ENCODE measurements at regions not wholly inside any gene's neighbourhood (a gene's known extent, or its start where the extent isn't known, plus 50 kb on each side); places are given as distances from the start of the nearest gene placed in this dataset.

- no peak overlapping the region for H3K4me3 ChIP-seq (ENCODE audit: low read depth in 1 of 2, low read length in 2 of 2)
- H3K4me1 ChIP-seq (ENCODE audit: control insufficient read depth in 2 of 2, insufficient read depth in 2 of 2, low read length in 1 of 2): no peaks in the 10 kb centered on the region
- no peaks in the 10 kb centered on the region for H3K36me3 ChIP-seq (ENCODE audit: control insufficient read depth in 2 of 2, insufficient read depth in 2 of 2, low read length in 1 of 2)
- H3K27ac ChIP-seq (ENCODE audit: low read depth in 2 of 2, low read length in 1 of 2): no peak overlapping the region
- no peaks in the 10 kb centered on the region for H3K27me3 ChIP-seq (ENCODE audit: control insufficient read depth in 1 of 2, insufficient read depth in 2 of 2, low read length in 2 of 2)
- H3K9me3 ChIP-seq (ENCODE audit: control insufficient read depth in 2 of 2, insufficient read depth in 1 of 2, low read depth in 1 of 2, low read length in 1 of 2): no peaks in the 10 kb centered on the region
Observed at GRCh38 chr9:18371141-18371540, 102.8 kb upstream of the ADAMTSL1 start.

DNA sequence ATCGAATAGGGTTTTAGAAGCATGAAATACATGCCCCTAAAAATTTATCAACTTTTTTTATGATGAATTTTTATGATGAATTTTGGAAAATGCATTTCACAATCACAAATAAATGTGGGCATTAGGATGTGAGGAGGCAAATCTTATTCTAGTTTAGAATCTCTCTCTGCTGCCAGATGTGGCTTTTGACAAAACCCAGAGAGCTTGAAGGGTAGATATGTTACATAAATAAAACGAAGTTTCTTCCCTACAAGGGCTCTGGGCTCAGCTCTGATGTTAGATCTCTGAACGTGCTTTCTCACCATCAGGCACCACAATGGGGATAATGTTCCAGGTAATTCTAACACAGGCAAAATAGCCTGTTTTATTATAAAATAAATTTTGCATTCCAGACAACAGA is 102.3 kb upstream of the ADAMTSL1 start:
- H3K9me3 ChIP-seq (ENCODE audit: control insufficient read depth in 2 of 2, insufficient read depth in 1 of 2, low read depth in 1 of 2, low read length in 1 of 2): no peaks in the 10 kb centered on the region
- no peaks in the 10 kb centered on the region for H3K36me3 ChIP-seq (ENCODE audit: control insufficient read depth in 2 of 2, insufficient read depth in 2 of 2, low read length in 1 of 2)
- no peak overlapping the region for H3K27ac ChIP-seq (ENCODE audit: low read depth in 2 of 2, low read length in 1 of 2)
- no peaks in the 10 kb centered on the region for H3K4me1 ChIP-seq (ENCODE audit: control insufficient read depth in 2 of 2, insufficient read depth in 2 of 2, low read length in 1 of 2)
- H3K4me3 ChIP-seq (ENCODE audit: low read depth in 1 of 2, low read length in 2 of 2): no peak overlapping the region
- 56 to 65% methylated on average over 3 of the region's 3 CpGs for WGBS, 2 donors
- H3K27me3 ChIP-seq (ENCODE audit: control insufficient read depth in 1 of 2, insufficient read depth in 2 of 2, low read length in 2 of 2): no peaks in the 10 kb centered on the region

DNA sequence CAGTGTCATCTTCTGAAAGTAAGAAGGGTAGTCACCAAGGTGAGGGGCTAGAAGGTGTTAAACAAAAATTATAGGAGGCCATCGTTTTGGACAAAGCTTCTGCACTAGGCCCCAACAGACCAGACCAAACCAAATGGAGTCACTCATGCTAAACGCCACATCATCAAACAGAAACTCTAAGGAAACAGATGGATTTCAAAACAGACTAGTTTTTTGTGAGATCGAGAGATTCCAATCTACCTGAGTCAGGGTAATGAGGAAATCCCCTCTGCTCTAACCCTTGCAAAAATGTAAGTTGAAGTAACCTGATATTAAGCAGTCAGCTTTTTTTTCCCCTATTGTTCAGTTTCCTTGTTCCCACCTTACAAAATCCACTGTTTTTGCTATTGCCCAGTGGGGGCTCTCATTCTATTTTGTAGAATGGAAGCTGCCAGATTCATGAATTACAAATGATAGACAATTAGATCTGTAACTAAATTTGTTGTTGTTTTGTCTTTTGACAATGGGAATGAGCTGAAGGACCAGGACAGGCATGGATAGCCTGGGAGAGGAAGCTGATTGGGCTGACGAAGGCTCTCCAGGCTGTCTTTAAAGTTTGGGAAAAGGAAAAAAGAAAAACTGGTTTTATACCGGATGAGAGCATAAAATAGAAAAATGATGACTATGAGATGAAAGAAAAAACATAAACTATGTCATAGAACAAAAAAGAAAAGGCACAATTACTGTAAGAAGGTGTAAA is 94.7 kb upstream of the ADAMTSL1 start:
- Histone ChIP-seq H3K27me3 (ENCODE audit: control insufficient read depth in 1 of 2, insufficient read depth in 2 of 2, low read length in 2 of 2) (no peaks in the 10 kb centered on the region), H3K9me3 (ENCODE audit: control insufficient read depth in 2 of 2, insufficient read depth in 1 of 2, low read depth in 1 of 2, low read length in 1 of 2) (no peaks in the 10 kb centered on the region), H3K27ac (ENCODE audit: low read depth in 2 of 2, low read length in 1 of 2) (no peak overlapping the region), H3K4me1 (ENCODE audit: control insufficient read depth in 2 of 2, insufficient read depth in 2 of 2, low read length in 1 of 2) (no peaks in the 10 kb centered on the region), H3K4me3 (ENCODE audit: low read depth in 1 of 2, low read length in 2 of 2) (no peak overlapping the region), H3K36me3 (ENCODE audit: control insufficient read depth in 2 of 2, insufficient read depth in 2 of 2, low read length in 1 of 2) (no peaks in the 10 kb centered on the region)
- WGBS, 2 donors: 56 to 58% methylated on average over 5 of the region's 5 CpGs

- no peaks in the 10 kb centered on the region for H3K9me3 ChIP-seq (ENCODE audit: control insufficient read depth in 2 of 2, insufficient read depth in 1 of 2, low read depth in 1 of 2, low read length in 1 of 2)
- no peaks in the 10 kb centered on the region for H3K36me3 ChIP-seq (ENCODE audit: control insufficient read depth in 2 of 2, insufficient read depth in 2 of 2, low read length in 1 of 2)
- H3K4me1 ChIP-seq (ENCODE audit: control insufficient read depth in 2 of 2, insufficient read depth in 2 of 2, low read length in 1 of 2): no peaks in the 10 kb centered on the region
- no peak overlapping the region for H3K4me3 ChIP-seq (ENCODE audit: low read depth in 1 of 2, low read length in 2 of 2)
- H3K27me3 ChIP-seq (ENCODE audit: control insufficient read depth in 1 of 2, insufficient read depth in 2 of 2, low read length in 2 of 2): no peaks in the 10 kb centered on the region
- WGBS, 2 donors: 65 to 66% methylated on average over 4 of the region's 4 CpGs
- no peak overlapping the region for H3K27ac ChIP-seq (ENCODE audit: low read depth in 2 of 2, low read length in 1 of 2)
Observed at GRCh38 chr9:18382243-18382642, 91.7 kb upstream of the ADAMTSL1 start.

DNA sequence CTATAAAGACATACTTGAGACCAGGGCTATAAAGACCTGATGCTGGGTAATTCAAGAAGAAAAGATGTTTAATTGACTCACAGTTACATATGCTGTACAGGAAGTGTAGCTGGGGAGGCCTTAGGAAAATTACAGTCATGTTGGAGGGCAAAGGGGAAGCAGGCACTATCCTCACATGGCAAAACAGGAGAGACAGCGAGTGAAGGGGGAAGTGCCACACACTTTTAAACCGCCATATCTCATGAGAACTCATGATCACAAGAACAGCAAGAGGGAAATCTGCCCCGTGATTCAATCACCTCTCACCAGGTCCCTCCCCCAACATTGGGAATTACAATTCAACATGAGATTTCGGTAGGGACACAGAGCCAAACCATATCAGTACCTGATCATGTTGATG is 89.9 kb upstream of the ADAMTSL1 start:
- no peak overlapping the region for H3K4me3 ChIP-seq (ENCODE audit: low read depth in 1 of 2, low read length in 2 of 2)
- no peaks in the 10 kb centered on the region for H3K4me1 ChIP-seq (ENCODE audit: control insufficient read depth in 2 of 2, insufficient read depth in 2 of 2, low read length in 1 of 2)
- no peaks in the 10 kb centered on the region for H3K9me3 ChIP-seq (ENCODE audit: control insufficient read depth in 2 of 2, insufficient read depth in 1 of 2, low read depth in 1 of 2, low read length in 1 of 2)
- H3K27me3 ChIP-seq (ENCODE audit: control insufficient read depth in 1 of 2, insufficient read depth in 2 of 2, low read length in 2 of 2): no peaks in the 10 kb centered on the region
- no peak overlapping the region for H3K27ac ChIP-seq (ENCODE audit: low read depth in 2 of 2, low read length in 1 of 2)
- H3K36me3 ChIP-seq (ENCODE audit: control insufficient read depth in 2 of 2, insufficient read depth in 2 of 2, low read length in 1 of 2): no peaks in the 10 kb centered on the region
- 82 to 85% methylated on average over 4 of the region's 4 CpGs for WGBS, 2 donors

- WGBS, 2 donors: 80 to 82% methylated on average over 6 of the region's 6 CpGs
- Histone ChIP-seq H3K36me3 (ENCODE audit: control insufficient read depth in 2 of 2, insufficient read depth in 2 of 2, low read length in 1 of 2) (no peaks in the 10 kb centered on the region), H3K4me1 (ENCODE audit: control insufficient read depth in 2 of 2, insufficient read depth in 2 of 2, low read length in 1 of 2) (no peaks in the 10 kb centered on the region), H3K4me3 (ENCODE audit: low read depth in 1 of 2, low read length in 2 of 2) (no peak overlapping the region), H3K27me3 (ENCODE audit: control insufficient read depth in 1 of 2, insufficient read depth in 2 of 2, low read length in 2 of 2) (no peaks in the 10 kb centered on the region), H3K27ac (ENCODE audit: low read depth in 2 of 2, low read length in 1 of 2) (no peak overlapping the region), H3K9me3 (ENCODE audit: control insufficient read depth in 2 of 2, insufficient read depth in 1 of 2, low read depth in 1 of 2, low read length in 1 of 2) (no peaks in the 10 kb centered on the region)
Observed at GRCh38 chr9:18385696-18386490, 88.1 kb upstream of the ADAMTSL1 start.

DNA sequence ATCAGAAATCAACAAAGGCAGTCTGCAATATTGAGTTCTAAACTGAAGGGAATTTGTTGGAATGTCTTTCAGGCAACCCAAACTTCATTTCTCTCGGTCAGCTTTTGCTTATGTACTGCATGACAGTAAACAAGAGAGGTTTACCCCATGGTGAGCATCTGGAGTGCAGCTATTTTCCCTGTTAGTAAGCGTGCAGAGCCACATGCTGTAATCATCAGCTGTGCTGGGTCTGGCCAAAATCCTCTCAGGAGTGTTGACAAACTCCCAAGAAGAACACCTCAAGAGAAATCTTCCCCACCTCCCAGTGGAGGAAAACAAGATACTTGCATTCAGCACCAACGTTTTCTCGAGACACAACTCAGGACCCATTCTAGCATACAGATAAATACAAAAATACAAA is 83.6 kb upstream of the ADAMTSL1 start:
- 69 to 70% methylated on average over 4 of the region's 4 CpGs for WGBS, 2 donors
- Histone ChIP-seq H3K9me3 (ENCODE audit: control insufficient read depth in 2 of 2, insufficient read depth in 1 of 2, low read depth in 1 of 2, low read length in 1 of 2) (no peaks in the 10 kb centered on the region), H3K27ac (ENCODE audit: low read depth in 2 of 2, low read length in 1 of 2) (no peak overlapping the region)

DNA sequence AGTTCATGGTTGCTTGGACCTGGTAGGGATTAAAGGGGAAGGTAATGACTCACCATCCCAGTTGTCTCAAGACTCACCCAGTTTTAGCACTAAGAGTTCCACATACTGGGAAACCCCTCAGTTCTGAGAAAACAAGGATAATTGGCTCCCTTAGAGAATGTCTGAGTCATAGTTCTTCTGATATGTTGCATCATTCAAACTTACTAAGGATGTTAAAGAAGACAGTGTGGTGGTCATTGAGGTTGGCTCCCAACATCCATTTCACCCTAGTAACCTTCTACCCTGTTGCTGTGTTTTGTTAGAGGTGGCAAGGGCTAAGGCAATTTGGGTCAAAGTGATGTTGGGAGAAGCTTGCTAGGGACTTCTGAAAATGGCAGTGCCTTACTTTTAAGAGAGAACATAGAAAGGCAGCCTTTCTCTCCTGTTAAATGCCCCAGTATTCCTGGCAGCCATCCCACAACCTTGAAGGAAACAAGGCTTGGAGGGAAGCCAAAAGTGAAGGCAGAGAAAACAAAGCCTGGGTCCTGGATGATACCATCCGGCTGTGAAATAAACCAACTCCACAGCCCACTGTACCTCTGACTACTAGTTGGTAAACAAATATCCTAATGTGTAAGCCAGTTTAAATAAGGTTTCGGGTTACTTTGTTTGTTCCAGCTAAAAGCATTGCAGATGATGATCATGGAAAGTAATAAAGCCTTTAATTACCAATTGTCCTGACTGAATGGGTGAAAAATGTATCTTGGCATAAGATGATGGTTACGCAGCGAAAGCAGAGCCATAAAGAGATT is 80.4 kb upstream of the ADAMTSL1 start:
- 22 to 24% methylated on average over 4 of the region's 4 CpGs for WGBS, 2 donors
- no peak overlapping the region for H3K4me3 ChIP-seq (ENCODE audit: low read depth in 1 of 2, low read length in 2 of 2)
- H3K27me3 ChIP-seq (ENCODE audit: control insufficient read depth in 1 of 2, insufficient read depth in 2 of 2, low read length in 2 of 2): no peaks in the 10 kb centered on the region
- no peaks in the 10 kb centered on the region for H3K36me3 ChIP-seq (ENCODE audit: control insufficient read depth in 2 of 2, insufficient read depth in 2 of 2, low read length in 1 of 2)
- H3K9me3 ChIP-seq (ENCODE audit: control insufficient read depth in 2 of 2, insufficient read depth in 1 of 2, low read depth in 1 of 2, low read length in 1 of 2): no peaks in the 10 kb centered on the region
- peak overlapping the region; percentile 29 to 55 for H3K27ac ChIP-seq (ENCODE audit: low read depth in 2 of 2, low read length in 1 of 2)
- no peaks in the 10 kb centered on the region for H3K4me1 ChIP-seq (ENCODE audit: control insufficient read depth in 2 of 2, insufficient read depth in 2 of 2, low read length in 1 of 2)

More for the DNA sequence above, 83.6 kb upstream of the ADAMTSL1 start:
- Histone ChIP-seq H3K4me1 (ENCODE audit: control insufficient read depth in 2 of 2, insufficient read depth in 2 of 2, low read length in 1 of 2) (no peaks in the 10 kb centered on the region), H3K36me3 (ENCODE audit: control insufficient read depth in 2 of 2, insufficient read depth in 2 of 2, low read length in 1 of 2) (no peaks in the 10 kb centered on the region), H3K27me3 (ENCODE audit: control insufficient read depth in 1 of 2, insufficient read depth in 2 of 2, low read length in 2 of 2) (no peaks in the 10 kb centered on the region), H3K4me3 (ENCODE audit: low read depth in 1 of 2, low read length in 2 of 2) (no peak overlapping the region)

DNA sequence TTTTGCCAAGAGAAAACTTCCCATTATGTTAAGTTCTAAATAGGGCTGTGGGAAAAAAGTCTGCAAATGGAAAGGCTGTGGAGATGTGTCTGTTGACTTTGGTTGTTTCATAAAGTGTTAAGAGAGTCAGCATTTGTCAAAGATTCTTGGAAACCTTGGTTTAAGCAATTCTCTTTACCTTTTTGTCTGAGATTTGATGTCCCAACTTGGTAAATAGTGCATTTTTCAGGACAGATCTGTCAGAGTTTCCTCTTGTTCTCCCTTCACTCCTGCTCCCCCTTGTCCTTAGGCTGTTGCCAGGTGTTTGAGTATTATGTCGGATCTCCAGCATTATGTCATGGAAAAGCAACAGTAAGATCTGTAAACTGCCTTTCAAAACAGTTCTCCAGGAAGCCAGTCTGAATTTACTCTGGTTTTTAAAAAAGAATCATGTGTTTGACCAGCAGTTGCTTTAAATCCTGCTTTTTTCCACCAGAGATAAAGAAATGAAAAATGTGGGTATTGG is 79.1 kb upstream of the ADAMTSL1 start:
- Histone ChIP-seq H3K9me3 (ENCODE audit: control insufficient read depth in 2 of 2, insufficient read depth in 1 of 2, low read depth in 1 of 2, low read length in 1 of 2) (no peaks in the 10 kb centered on the region), H3K27me3 (ENCODE audit: control insufficient read depth in 1 of 2, insufficient read depth in 2 of 2, low read length in 2 of 2) (no peaks in the 10 kb centered on the region), H3K4me1 (ENCODE audit: control insufficient read depth in 2 of 2, insufficient read depth in 2 of 2, low read length in 1 of 2) (no peaks in the 10 kb centered on the region), H3K27ac (ENCODE audit: low read depth in 2 of 2, low read length in 1 of 2) (no peak overlapping the region), H3K36me3 (ENCODE audit: control insufficient read depth in 2 of 2, insufficient read depth in 2 of 2, low read length in 1 of 2) (no peaks in the 10 kb centered on the region), H3K4me3 (ENCODE audit: low read depth in 1 of 2, low read length in 2 of 2) (no peak overlapping the region)
- 37 to 45% methylated on average over 1 of the region's 1 CpG for WGBS, 2 donors

Data from esophagus (tissue), 2 donors.